GM12878 (cell line): ENCODE measurements at regions not wholly inside any gene's neighbourhood (a gene's known extent, or its start where the extent isn't known, plus 50 kb on each side); places are given as distances from the start of the nearest gene placed in this dataset.

Experiments
- CTCF ChIP-seq, 3 experiments: IDR thresholded peaks in 2 of 3; conservative IDR thresholded peaks in 1 of 3; 2 replicates each; pipeline ENCODE4 v1.5.1; 2011; ENCODE audit warnings: low read depth in 3 of 3, low read length in 3 of 3, mild to moderate bottlenecking in 3 of 3, control low read depth in 2 of 3, moderate library complexity in 2 of 3, inconsistent platforms in 1 of 3, mixed read lengths in 1 of 3; ENCODE audit not compliant: control insufficient read depth in 2 of 3, insufficient read depth in 1 of 3; ENCODE audit errors: extremely low read depth in 1 of 3
- EZH2 ChIP-seq: IDR thresholded peaks from 2 replicates; pipeline ENCODE4 v1.6.1; 2012; ENCODE audit warnings: low read depth, mild to moderate bottlenecking, control low read depth, inconsistent platforms, low read length, borderline replicate concordance; ENCODE audit not compliant: control insufficient read depth
- FOXM1 ChIP-seq: IDR thresholded peaks from 2 replicates; pipeline ENCODE4 v1.6.1; 2012; ENCODE audit warnings: low read depth, mild to moderate bottlenecking, inconsistent platforms, low read length, moderate library complexity
- NFXL1 ChIP-seq: fragments of 450-650 bp; IDR thresholded peaks from 2 replicates; pipeline ENCODE4 v1.6.1; 2017; ENCODE audit warnings: antibody characterized with exemption, mild to moderate bottlenecking, borderline replicate concordance
- NRF1 ChIP-seq: conservative IDR thresholded peaks from 2 replicates; pipeline ENCODE4 v1.6.1; 2011; ENCODE audit warnings: mild to moderate bottlenecking, low read depth, low read length, improper control_type of control experiment
- POLR2A ChIP-seq: IDR thresholded peaks from 2 replicates; pipeline ENCODE4 v1.6.1; 2011; ENCODE audit warnings: low read depth, mild to moderate bottlenecking, low read length
- POLR2AphosphoS5 ChIP-seq: IDR thresholded peaks from 2 replicates; pipeline ENCODE4 v1.6.1; 2011; ENCODE audit warnings: mild to moderate bottlenecking, low read length, inconsistent platforms
- TAF1 ChIP-seq: IDR thresholded peaks from 2 replicates; pipeline ENCODE4 v1.6.1; 2011; ENCODE audit warnings: mild to moderate bottlenecking, low read depth, low read length, borderline replicate concordance
- YY1 ChIP-seq: IDR thresholded peaks from 2 replicates; pipeline ENCODE4 v1.6.1; 2011; ENCODE audit warnings: low read depth, mild to moderate bottlenecking, low read length

- TF ChIP-seq YY1 (no peak), CTCF (IDR thresholded peaks at IDR 0.05 in 2 of 3, conservative IDR thresholded peaks at IDR 0.05 in 1 of 3; ENCODE audit: control insufficient read depth in 2 of 3, extremely low read depth in 1 of 3, insufficient read depth in 1 of 3, low read depth in 3 of 3, low read length in 3 of 3) (no peak), EZH2 (no peak), NFXL1 (no peak), FOXM1 (no peak), POLR2A (no peak), POLR2AphosphoS5 (no peak), NRF1 (no peak), TAF1 (no peak)
Observed at GRCh38 chr5:7080501-7080900, 315.4 kb upstream of the ADCY2 start.
